ENCODE measurements at regions not wholly inside any gene's neighbourhood (a gene's known extent, or its start where the extent isn't known, plus 50 kb on each side); places are given as distances from the start of the nearest gene placed in this dataset.

DNA sequence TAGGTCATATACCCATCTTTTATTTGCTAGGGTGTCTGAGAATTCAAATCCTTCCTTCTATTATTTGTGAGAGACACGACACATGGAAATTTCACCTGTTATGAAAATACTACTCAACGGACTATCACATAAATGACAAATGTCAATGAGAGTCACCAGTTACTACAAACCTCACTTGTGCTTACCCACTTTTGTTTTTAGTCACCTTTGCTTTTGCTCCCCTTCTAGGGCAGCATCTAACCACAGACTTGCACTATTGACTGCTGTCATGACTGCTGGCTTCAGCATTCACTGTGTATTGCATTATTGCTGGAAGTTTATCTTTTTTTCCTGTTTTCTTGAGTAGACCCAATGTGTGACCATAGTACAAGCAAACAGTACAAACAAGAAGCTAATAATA, 1048.0 kb downstream of the PLA2G4A start:
- no peak for TF ChIP-seq POU6F1 (CRISPR knock-in tag; IDR thresholded peaks at IDR 0.05; ENCODE audit: borderline replicate concordance, low read depth)
- TF ChIP-seq, protein P1, sequence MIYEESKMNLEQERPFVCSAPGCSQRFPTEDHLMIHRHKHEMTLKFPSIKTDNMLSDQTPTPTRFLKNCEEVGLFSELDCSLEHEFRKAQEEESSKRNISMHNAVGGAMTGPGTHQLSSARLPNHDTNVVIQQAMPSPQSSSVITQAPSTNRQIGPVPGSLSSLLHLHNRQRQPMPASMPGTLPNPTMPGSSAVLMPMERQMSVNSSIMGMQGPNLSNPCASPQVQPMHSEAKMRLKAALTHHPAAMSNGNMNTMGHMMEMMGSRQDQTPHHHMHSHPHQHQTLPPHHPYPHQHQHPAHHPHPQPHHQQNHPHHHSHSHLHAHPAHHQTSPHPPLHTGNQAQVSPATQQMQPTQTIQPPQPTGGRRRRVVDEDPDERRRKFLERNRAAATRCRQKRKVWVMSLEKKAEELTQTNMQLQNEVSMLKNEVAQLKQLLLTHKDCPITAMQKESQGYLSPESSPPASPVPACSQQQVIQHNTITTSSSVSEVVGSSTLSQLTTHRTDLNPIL (CRISPR knock-in tag; IDR thresholded peaks at IDR 0.05; ENCODE audit: low read depth): no peak
- TF ChIP-seq ESRRG (CRISPR knock-in tag; IDR thresholded peaks at IDR 0.05): no peak
- no peak for TF ChIP-seq SNAI2 (CRISPR knock-in tag; IDR thresholded peaks at IDR 0.05)
- no peak for TF ChIP-seq PPARA (CRISPR knock-in tag; IDR thresholded peaks at IDR 0.05; ENCODE audit: borderline replicate concordance)
- no peak for TF ChIP-seq CSDC2 (CRISPR knock-in tag; IDR thresholded peaks at IDR 0.05)
- no peak for TF ChIP-seq TSHZ2 (CRISPR knock-in tag; IDR thresholded peaks at IDR 0.05)
- TF ChIP-seq ZFP30 (CRISPR knock-in tag; IDR thresholded peaks at IDR 0.05): no peak
- ATAC-seq: no peak

DNA sequence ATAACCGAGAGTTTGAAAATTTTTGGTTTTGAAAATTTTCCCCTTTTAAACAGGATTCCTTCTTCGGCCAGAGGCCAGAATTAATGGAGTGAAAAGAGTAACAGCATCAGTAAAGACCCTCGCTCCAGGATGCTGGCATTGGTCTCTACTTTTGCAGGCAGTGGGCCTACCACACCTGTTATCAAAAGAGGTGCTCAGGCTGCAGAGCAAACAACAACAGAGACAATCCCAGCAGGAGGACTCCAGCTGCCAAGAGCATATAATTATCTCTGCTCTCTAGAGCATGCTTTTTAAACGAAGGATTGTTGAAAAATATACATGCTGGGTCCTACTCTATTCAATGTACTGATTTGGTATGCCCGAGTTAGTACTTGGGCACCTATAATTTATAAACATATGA, 1048.5 kb downstream of the PLA2G4A start:
- TF ChIP-seq ZNF70 (CRISPR knock-in tag; IDR thresholded peaks at IDR 0.05): no peak
- TF ChIP-seq ZNF565 (CRISPR knock-in tag; conservative IDR thresholded peaks at IDR 0.05; ENCODE audit: low read depth): no peak
- TF ChIP-seq, protein P1 (CRISPR knock-in tag; IDR thresholded peaks at IDR 0.05; ENCODE audit: low read depth): no peak
- TF ChIP-seq ZC3H10 (CRISPR knock-in tag; IDR thresholded peaks at IDR 0.05): no peak
- TF ChIP-seq ARNTL (CRISPR knock-in tag; IDR thresholded peaks at IDR 0.05; ENCODE audit: borderline replicate concordance, low read depth): no peak
- no peak for TF ChIP-seq PPARA (CRISPR knock-in tag; IDR thresholded peaks at IDR 0.05; ENCODE audit: borderline replicate concordance)
- TF ChIP-seq POU6F1 (CRISPR knock-in tag; IDR thresholded peaks at IDR 0.05; ENCODE audit: borderline replicate concordance, low read depth): no peak
- TF ChIP-seq ZNF8 (CRISPR knock-in tag; IDR thresholded peaks at IDR 0.05): no peak
- TF ChIP-seq ZFP30 (CRISPR knock-in tag; IDR thresholded peaks at IDR 0.05): no peak
- TF ChIP-seq, protein P2, sequence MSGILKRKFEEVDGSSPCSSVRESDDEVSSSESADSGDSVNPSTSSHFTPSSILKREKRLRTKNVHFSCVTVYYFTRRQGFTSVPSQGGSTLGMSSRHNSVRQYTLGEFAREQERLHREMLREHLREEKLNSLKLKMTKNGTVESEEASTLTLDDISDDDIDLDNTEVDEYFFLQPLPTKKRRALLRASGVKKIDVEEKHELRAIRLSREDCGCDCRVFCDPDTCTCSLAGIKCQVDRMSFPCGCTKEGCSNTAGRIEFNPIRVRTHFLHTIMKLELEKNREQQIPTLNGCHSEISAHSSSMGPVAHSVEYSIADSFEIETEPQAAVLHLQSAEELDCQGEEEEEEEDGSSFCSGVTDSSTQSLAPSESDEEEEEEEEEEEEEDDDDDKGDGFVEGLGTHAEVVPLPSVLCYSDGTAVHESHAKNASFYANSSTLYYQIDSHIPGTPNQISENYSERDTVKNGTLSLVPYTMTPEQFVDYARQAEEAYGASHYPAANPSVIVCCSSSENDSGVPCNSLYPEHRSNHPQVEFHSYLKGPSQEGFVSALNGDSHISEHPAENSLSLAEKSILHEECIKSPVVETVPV (CRISPR knock-in tag; IDR thresholded peaks at IDR 0.05): no peak
- no peak for TF ChIP-seq BACH2 (CRISPR knock-in tag; IDR thresholded peaks at IDR 0.05; ENCODE audit: borderline replicate concordance)
- no peak for ATAC-seq

DNA sequence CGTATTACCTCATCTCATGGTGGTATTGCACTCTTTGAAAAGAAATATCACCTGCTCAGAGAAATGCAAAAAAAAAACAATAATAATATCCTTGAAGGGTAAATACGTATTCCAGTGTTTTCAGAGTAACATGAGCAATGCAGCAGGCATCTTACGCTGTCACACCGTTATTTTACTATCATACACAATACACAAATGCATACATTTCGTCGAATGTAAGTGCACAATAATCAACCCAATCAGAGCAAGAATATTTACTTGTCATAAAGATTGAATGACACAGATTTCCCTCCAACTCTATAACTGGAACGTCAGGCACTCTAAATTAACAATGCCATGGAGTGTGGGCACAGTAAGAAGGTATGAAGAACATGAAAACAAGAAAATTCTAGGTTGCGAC, 1050.1 kb downstream of the PLA2G4A start:
- no peak for ATAC-seq
- TF ChIP-seq ZNF8 (CRISPR knock-in tag; IDR thresholded peaks at IDR 0.05) (no peak), OSR1 (CRISPR knock-in tag; IDR thresholded peaks at IDR 0.05) (no peak), SNAI2 (CRISPR knock-in tag; IDR thresholded peaks at IDR 0.05) (no peak), ZNF565 (CRISPR knock-in tag; conservative IDR thresholded peaks at IDR 0.05; ENCODE audit: low read depth) (no peak), ISL1 (CRISPR knock-in tag; IDR thresholded peaks at IDR 0.05) (no peak), ZC3H10 (CRISPR knock-in tag; IDR thresholded peaks at IDR 0.05) (no peak), PATZ1 (CRISPR knock-in tag; IDR thresholded peaks at IDR 0.05; ENCODE audit: borderline replicate concordance) (no peak), PPARA (CRISPR knock-in tag; IDR thresholded peaks at IDR 0.05; ENCODE audit: borderline replicate concordance) (no peak), ZNF70 (CRISPR knock-in tag; IDR thresholded peaks at IDR 0.05) (no peak), TCF4 (CRISPR knock-in tag; IDR thresholded peaks at IDR 0.05; ENCODE audit: borderline replicate concordance) (no peak), POU6F1 (CRISPR knock-in tag; IDR thresholded peaks at IDR 0.05; ENCODE audit: borderline replicate concordance, low read depth) (no peak), BACH2 (CRISPR knock-in tag; IDR thresholded peaks at IDR 0.05; ENCODE audit: borderline replicate concordance) (no peak), ESRRG (CRISPR knock-in tag; IDR thresholded peaks at IDR 0.05) (no peak)
- TF ChIP-seq, protein P1 (CRISPR knock-in tag; IDR thresholded peaks at IDR 0.05; ENCODE audit: low read depth): no peak

All from SK-N-SH treated with all-trans-retinoic acid at 6 μM for 48 hours (cell line).